Uterus (tissue), 2 donors: ENCODE measurements at regions not wholly inside any gene's neighbourhood (a gene's known extent, or its start where the extent isn't known, plus 50 kb on each side); places are given as distances from the start of the nearest gene placed in this dataset.

Experiments used
- CTCF ChIP-seq, 4 experiments: fragments of 200-600 bp in 2 of 4; fragments of 450-650 bp in 2 of 4; sonication (generic) in 2 of 4; IDR thresholded peaks; one replicate each; pipeline ENCODE4 v1.5.1; 2016 to 2019; ENCODE audit warnings: antibody characterized with exemption in 4 of 4, mild to moderate bottlenecking in 2 of 4, moderate library complexity in 1 of 4
- POLR2A ChIP-seq, 2 donors: fragments of 450-650 bp; IDR thresholded peaks; one replicate each; pipeline ENCODE4 v1.6.1; 2016; ENCODE audit warnings: antibody characterized with exemption in 2 of 2, mild to moderate bottlenecking in 1 of 2, moderate library complexity in 1 of 2

- TF ChIP-seq CTCF (IDR thresholded peaks at IDR 0.05) (no peak), POLR2A (IDR thresholded peaks at IDR 0.05) (no peak)
Observed at GRCh38 chr6:92150553-92150952, 1268.8 kb downstream of the EPHA7 start.
